Osteocyte (in vitro differentiated cells): ENCODE measurements at regions not wholly inside any gene's neighbourhood (a gene's known extent, or its start where the extent isn't known, plus 50 kb on each side); places are given as distances from the start of the nearest gene placed in this dataset.

Experiments used
- DNase-seq: peaks from one replicate; pipeline ENCODE4 v3.0.0; 2021; ENCODE audit warnings: mixed read lengths; ENCODE audit not compliant: unreplicated experiment; ENCODE audit errors: extremely low spot score
- H3K27ac Mint-ChIP-seq: one replicate; pipeline ENCODE4 v1.8.0; 2021; ENCODE audit warnings: mild to moderate bottlenecking, mixed read lengths; ENCODE audit not compliant: unreplicated experiment
- H3K27me3 Mint-ChIP-seq: one replicate; pipeline ENCODE4 v1.8.0; 2021; ENCODE audit warnings: mixed read lengths; ENCODE audit not compliant: unreplicated experiment
- H3K36me3 Mint-ChIP-seq: one replicate; pipeline ENCODE4 v1.8.0; 2021; ENCODE audit warnings: mixed read lengths; ENCODE audit not compliant: unreplicated experiment
- H3K4me1 Mint-ChIP-seq: one replicate; pipeline ENCODE4 v1.8.0; 2021; ENCODE audit warnings: mixed read lengths; ENCODE audit not compliant: unreplicated experiment
- H3K4me3 Mint-ChIP-seq: one replicate; pipeline ENCODE4 v1.8.0; 2021; ENCODE audit warnings: mild to moderate bottlenecking, moderate library complexity, mixed read lengths; ENCODE audit not compliant: unreplicated experiment
- H3K9me3 Mint-ChIP-seq: one replicate; pipeline ENCODE4 v1.8.0; 2021; ENCODE audit warnings: mixed read lengths; ENCODE audit not compliant: unreplicated experiment
- TF ChIP-seq, protein P1 (sequence below): fragments of 200-600 bp; sonication (generic); IDR thresholded peaks from 2 replicates; pipeline ENCODE4 v1.5.0; 2021; ENCODE audit warnings: antibody characterized with exemption, mild to moderate bottlenecking, moderate library complexity

DNA sequence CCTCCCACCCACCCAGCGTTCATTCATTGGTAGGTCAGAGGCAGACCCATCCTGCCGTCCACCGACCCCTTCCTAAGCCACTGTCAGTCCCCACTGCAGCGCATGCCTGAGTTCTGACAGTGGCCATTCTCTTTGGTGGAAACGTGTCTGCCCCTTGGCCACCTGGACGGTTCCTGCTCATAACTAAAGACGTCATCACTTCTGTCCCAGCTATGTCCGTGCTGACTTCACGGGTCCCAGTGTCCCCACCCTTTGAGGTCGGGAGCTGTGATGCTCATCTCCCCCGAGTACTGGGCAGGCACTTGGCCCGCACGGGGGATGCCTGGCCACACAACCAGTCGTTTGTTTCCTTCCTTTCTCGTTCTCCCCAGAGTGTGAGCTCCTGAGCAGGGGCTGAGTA, 267.1 kb downstream of the C16orf95 start:
- no peak overlapping the region for H3K27ac Mint-ChIP-seq
- no peak for DNase-seq
- TF ChIP-seq, protein P1, sequence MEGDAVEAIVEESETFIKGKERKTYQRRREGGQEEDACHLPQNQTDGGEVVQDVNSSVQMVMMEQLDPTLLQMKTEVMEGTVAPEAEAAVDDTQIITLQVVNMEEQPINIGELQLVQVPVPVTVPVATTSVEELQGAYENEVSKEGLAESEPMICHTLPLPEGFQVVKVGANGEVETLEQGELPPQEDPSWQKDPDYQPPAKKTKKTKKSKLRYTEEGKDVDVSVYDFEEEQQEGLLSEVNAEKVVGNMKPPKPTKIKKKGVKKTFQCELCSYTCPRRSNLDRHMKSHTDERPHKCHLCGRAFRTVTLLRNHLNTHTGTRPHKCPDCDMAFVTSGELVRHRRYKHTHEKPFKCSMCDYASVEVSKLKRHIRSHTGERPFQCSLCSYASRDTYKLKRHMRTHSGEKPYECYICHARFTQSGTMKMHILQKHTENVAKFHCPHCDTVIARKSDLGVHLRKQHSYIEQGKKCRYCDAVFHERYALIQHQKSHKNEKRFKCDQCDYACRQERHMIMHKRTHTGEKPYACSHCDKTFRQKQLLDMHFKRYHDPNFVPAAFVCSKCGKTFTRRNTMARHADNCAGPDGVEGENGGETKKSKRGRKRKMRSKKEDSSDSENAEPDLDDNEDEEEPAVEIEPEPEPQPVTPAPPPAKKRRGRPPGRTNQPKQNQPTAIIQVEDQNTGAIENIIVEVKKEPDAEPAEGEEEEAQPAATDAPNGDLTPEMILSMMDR: no peak
- H3K4me1 Mint-ChIP-seq: peaks cover 12% of the 10 kb centered on the region
- peaks cover 4% of the 10 kb centered on the region for H3K9me3 Mint-ChIP-seq
- H3K36me3 Mint-ChIP-seq: no peaks in the 10 kb centered on the region
- H3K4me3 Mint-ChIP-seq: no peak overlapping the region
- H3K27me3 Mint-ChIP-seq: peaks cover 2% of the 10 kb centered on the region

DNA sequence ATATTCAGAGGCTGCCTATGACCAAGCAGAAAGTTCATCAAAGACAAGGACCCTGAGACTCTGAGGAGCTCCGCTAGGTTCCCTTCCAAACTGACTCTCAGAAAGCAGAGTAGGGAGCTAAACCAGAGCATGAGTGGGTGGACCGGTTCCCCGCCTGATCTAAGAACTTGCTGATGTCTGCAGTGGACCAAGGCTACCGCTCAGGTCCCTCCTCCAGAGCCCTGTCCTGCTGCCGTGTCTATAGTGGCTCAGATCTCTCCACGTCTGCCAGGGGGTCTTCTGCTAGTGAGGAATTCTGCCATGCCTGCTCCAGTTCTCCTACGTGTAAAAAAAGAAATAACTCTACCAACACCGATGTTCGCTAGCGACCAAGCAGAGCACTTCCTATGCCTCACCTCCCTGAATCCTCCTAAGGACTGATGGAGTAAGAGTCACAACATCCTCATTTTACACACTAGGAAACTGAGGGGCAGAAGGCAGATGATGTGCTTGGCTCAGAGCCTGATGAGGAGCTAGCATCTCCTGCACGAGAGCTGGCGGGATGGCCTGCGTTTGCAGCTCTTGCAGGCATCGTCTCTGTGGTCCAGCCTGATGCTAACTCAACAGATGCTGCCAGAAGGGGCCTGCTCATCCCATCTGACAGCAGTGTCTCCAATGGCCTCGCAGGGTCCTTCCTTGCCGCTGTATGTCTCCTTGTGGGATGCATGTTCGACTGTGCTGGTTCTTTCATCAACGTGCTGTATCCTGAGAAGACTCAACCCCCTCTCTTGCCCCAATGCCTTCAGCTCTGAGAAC, 265.5 kb downstream of the C16orf95 start:
- DNase-seq: no peak
- Mint-ChIP-seq H3K27ac (no peak overlapping the region), H3K36me3 (no peaks in the 10 kb centered on the region), H3K4me1 (peaks cover 10% of the 10 kb centered on the region), H3K27me3 (peaks cover 2% of the 10 kb centered on the region), H3K9me3 (peaks cover 4% of the 10 kb centered on the region), H3K4me3 (no peak overlapping the region)
- TF ChIP-seq, protein P1: no peak

DNA sequence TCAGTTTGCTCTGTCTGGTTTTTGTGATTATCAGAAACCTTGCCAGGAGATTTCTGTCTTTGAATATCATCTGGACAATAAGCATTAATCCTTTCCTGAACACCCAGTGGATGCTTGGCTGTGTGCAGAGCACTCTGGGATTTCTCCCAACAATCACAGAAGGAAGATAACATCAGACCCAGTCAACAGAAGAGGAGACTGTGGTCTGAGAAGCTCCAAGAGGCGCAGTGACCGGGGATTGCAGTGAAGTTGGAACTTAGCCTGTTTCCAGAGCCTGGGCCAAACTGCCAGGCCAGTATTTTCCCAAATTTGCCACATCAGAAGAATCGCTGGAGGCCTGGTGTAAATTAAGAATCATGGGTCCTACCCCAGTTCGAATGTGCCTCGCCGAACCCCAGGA, 264.7 kb downstream of the C16orf95 start:
- no peaks in the 10 kb centered on the region for H3K36me3 Mint-ChIP-seq
- peaks cover 2% of the 10 kb centered on the region for H3K27me3 Mint-ChIP-seq
- no peak for DNase-seq
- H3K4me1 Mint-ChIP-seq: peaks cover 3% of the 10 kb centered on the region
- TF ChIP-seq, protein P1: no peak
- peaks cover 4% of the 10 kb centered on the region for H3K9me3 Mint-ChIP-seq
- H3K4me3 Mint-ChIP-seq: no peak overlapping the region
- H3K27ac Mint-ChIP-seq: no peak overlapping the region

DNA sequence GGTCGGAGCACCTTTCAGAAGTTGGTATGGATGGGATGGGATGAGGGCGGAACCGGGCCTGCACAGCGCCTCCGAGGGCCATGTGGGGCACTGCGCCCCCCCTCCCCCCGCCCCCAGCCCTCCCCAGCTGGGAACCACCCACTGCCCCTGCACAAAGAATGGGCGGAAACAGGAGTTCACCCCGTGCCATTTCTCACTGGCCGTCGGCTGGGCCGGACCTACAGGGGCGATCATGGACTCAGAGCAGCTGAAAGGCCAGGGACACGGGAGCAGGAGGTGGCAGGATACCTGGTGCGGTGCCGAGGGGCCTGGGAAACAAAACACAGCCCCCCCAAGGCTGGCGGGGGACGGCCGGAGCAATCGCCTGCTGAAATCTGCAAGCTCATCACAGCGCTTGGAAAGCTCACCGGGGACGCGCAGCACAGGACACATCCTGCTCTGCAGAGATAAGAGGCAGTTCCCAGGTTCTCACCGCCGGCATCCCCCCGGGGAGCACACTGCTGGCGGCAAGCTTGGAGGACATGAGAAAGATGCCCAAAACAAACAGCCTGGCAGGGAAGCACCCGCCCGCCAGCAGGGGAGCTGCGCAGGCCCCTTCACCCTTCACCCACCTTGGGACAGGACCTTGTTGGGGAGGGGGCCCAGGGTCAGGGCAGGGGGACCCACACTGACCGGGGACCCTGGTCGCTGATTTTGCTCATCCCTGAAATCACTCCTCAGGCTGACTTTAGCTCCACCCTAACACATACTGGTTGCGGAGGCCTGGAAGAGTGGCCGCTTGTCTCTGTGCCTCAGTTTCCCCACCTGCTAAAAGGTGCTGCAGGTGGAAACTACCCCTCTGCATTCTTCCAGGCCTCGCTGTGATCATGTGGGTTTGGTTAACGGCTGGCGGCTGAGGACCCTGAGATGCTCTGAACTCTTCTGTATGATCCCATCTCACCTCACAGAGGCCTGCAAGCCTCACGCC, 263.9 kb downstream of the C16orf95 start:
- Mint-ChIP-seq H3K36me3 (no peaks in the 10 kb centered on the region), H3K4me3 (no peak overlapping the region), H3K27me3 (peaks cover 2% of the 10 kb centered on the region), H3K9me3 (peaks cover 4% of the 10 kb centered on the region), H3K4me1 (no peaks in the 10 kb centered on the region), H3K27ac (no peak overlapping the region)
- no peak for DNase-seq
- TF ChIP-seq, protein P1: peak; percentile 31

DNA sequence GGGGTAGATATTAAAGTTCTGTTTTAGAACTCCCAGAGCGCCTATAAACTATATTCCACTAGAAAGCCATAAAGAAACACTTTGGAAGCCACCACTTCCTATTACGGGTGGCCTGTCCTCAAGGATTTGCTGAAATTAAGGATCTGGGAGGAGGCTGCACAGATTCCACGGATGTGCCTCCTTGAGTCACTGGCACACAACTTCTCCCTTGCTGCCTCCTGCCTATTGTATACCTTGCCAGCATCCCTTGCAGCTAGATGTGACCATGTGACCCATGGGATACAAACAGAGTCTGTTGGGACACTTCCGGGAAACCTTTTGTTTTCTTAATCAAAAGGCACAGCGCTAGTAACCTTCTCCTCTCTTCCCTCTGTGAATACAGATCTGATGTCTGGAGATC, 263.0 kb downstream of the C16orf95 start:
- peaks cover 1% of the 10 kb centered on the region for H3K4me1 Mint-ChIP-seq
- H3K27me3 Mint-ChIP-seq: peaks cover 2% of the 10 kb centered on the region
- no peak for DNase-seq
- H3K9me3 Mint-ChIP-seq: peaks cover 4% of the 10 kb centered on the region
- H3K36me3 Mint-ChIP-seq: no peaks in the 10 kb centered on the region
- no peak overlapping the region for H3K4me3 Mint-ChIP-seq
- H3K27ac Mint-ChIP-seq: no peak overlapping the region
- TF ChIP-seq, protein P1: no peak
